ENCODE measurements at regions not wholly inside any gene's neighbourhood (a gene's known extent, or its start where the extent isn't known, plus 50 kb on each side); places are given as distances from the start of the nearest gene placed in this dataset.
"Not testable (repeated sequence)": the region's sequence is repeated elsewhere in the genome, so short reads cannot be mapped to it uniquely, and the experiment has no call there.

DNA sequence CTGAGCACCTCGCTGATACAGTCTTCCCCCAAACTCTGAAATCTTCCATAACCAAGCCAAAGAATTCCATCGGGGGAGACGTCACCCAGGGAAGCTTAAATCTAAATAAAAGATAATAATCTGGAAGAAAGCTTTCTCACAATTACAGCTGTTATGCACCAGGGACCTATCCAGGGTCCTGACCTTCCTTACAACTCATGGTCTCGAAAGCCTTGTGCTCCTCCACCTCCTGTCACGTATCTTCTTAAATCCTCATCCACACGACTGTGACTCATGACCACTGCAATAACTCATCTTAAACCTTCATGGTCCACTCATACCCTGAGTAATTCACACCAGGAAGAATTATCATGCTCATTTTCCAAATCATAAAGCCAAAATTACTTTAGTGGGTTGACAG lies 166.8 kb upstream of the FRG1 start:
- DNase-seq (ENCODE audit: extremely low read depth, low read depth), result no peak

GRCh38 chr4:189779281-189779980 lies 161.2 kb upstream of the FRG1 start:
- DNase-seq (ENCODE audit: extremely low read depth, low read depth), result no peak

- no peak for DNase-seq (ENCODE audit: extremely low read depth, low read depth)
Measured at GRCh38 chr4:189780391-189780790, 160.3 kb upstream of the FRG1 start.

DNA sequence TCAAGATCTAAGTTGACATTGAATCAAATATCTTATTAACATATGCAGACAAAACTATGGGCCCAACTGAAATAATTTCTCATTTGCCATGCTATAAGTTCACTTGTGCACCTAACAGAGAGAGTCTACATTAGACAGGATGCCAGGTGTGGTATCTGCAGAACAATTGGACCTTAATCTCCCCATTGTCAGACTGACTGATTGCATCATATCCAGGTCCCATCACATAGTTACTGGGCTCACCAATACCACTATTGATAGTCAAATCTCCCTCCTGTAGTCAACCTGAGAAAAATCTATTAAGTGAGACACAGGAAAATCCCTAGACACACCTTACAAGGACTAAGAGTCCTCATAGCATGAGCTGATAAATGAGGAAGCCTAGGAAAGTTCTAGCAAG lies 156.0 kb upstream of the FRG1 start:
- DNase-seq (ENCODE audit: extremely low read depth, low read depth), result no peak

- DNase-seq (ENCODE audit: extremely low read depth, low read depth), result no peak
Measured at GRCh38 chr4:189785257-189785656, 155.4 kb upstream of the FRG1 start.

DNA sequence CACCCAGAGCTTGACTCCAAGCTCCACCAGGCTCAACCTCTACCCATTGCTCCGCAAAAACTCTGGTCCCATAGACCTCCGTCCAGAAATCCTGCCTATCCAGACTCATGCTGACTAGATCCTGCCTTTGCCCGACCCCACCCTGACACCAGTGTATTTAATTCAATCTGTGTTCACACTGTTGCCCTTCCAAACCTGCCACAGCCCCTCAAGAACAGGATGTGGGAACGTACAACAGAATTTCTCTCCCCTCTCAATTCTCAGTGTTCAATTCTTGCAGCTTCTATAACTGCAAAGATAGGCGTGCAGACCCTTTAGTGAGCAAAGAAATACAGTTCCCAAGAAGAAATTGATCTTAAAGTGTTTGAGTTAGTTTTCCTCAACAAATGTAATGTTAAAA lies 154.2 kb upstream of the FRG1 start:
- no peak for DNase-seq (ENCODE audit: extremely low read depth, low read depth)

- DNase-seq (ENCODE audit: extremely low read depth, low read depth), result peak; percentile 12
Measured at GRCh38 chr4:189787216-189788031, 153.2 kb upstream of the FRG1 start.

GRCh38 chr4:189792924-189793618 lies 147.6 kb upstream of the FRG1 start:
- DNase-seq (ENCODE audit: extremely low read depth, low read depth), result peak; percentile 56

GRCh38 chr4:189800545-189801088 lies 140.1 kb upstream of the FRG1 start:
- no peak for DNase-seq (ENCODE audit: extremely low read depth, low read depth)

DNA sequence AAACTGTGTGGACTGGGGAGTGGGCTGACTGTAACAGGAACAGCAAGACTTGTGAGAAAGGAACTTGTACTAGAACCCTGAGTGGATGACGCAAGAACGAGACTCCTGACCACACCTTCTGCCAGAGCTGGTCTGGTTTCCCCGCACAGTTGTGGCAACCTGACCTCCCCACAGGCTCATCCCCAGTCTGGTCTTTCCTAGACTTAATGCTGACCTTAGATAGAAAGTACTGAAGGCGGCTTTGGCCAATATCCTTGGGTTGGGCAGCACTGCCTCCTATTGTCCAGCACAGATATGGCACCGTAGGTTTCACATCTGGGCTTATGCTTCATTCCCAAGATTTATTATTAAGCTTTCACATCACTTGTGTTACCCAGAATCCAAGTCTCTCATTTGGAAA lies 137.8 kb upstream of the FRG1 start:
- no peak for DNase-seq (ENCODE audit: extremely low read depth, low read depth)

- no peak for DNase-seq (ENCODE audit: extremely low read depth, low read depth)
Measured at GRCh38 chr4:189804894-189805293, 135.8 kb upstream of the FRG1 start.

- no peak for DNase-seq (ENCODE audit: extremely low read depth, low read depth)
Measured at GRCh38 chr4:189806506-189806905, 134.2 kb upstream of the FRG1 start.

- DNase-seq (ENCODE audit: extremely low read depth, low read depth), result no peak
Measured at GRCh38 chr4:189807031-189807430, 133.6 kb upstream of the FRG1 start.

- DNase-seq (ENCODE audit: extremely low read depth, low read depth), result no peak
Measured at GRCh38 chr4:189809241-189809735, 131.4 kb upstream of the FRG1 start.

- DNase-seq (ENCODE audit: extremely low read depth, low read depth), result no peak
Measured at GRCh38 chr4:189809839-189810238, 130.8 kb upstream of the FRG1 start.

DNA sequence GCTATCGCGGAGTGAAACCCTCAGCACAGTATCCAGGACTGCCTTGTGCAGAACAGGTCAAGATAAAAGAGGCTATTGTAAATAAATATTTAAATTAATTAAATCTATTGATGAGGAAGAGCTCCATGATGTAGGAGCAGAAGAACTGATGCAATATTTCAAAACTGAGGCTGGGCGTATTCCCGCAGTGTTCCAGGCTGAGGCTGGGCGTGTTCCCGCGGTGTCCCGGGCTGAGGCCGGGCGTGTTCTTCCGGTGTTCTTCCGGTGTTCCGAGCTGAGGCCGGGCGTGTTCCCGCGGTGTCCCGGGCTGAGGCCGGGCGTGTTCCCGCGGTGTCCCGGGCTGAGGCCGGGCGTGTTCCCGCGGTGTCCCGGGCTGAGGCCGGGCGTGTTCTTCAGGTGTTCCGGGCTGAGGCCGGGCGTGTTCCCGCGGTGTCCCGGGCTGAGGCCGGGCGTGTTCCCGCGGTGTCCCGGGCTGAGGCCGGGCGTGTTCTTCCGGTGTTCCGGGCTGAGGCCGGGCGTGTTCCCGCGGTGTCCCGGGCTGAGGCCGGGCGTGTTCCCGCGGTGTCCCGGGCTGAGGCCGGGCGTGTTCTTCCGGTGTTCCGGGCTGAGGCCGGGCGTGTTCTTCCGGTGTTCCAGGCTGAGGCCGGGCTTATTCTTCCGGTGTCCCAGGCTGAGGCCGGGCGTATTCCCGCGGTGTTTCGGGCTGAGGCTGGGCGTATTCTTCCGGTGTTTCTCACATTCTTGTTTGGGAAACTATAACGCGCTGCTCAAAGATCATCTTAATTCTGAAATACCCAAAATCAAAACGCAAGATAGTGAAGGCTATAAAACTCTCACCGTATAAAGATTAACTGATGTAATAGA lies 130.1 kb upstream of the FRG1 start:
- DNase-seq (ENCODE audit: extremely low read depth, low read depth), result not testable (repeated sequence)

- no peak for DNase-seq (ENCODE audit: extremely low read depth, low read depth)
Measured at GRCh38 chr4:189815404-189816192, 125.1 kb upstream of the FRG1 start.

- no peak for DNase-seq (ENCODE audit: extremely low read depth, low read depth)
Measured at GRCh38 chr4:189822326-189822725, 118.3 kb upstream of the FRG1 start.

- DNase-seq (ENCODE audit: extremely low read depth, low read depth), result no peak
Measured at GRCh38 chr4:189823591-189823990, 117.1 kb upstream of the FRG1 start.

Data from NCI-H460 (cell line).